COR-L47 (cell line): ENCODE measurements at regions not wholly inside any gene's neighbourhood (a gene's known extent, or its start where the extent isn't known, plus 50 kb on each side); places are given as distances from the start of the nearest gene placed in this dataset.

Experiments
- DNase-seq: peaks from one replicate; lab custom pipeline; 2025; lab: John Stamatoyannopoulos, UW

DNA sequence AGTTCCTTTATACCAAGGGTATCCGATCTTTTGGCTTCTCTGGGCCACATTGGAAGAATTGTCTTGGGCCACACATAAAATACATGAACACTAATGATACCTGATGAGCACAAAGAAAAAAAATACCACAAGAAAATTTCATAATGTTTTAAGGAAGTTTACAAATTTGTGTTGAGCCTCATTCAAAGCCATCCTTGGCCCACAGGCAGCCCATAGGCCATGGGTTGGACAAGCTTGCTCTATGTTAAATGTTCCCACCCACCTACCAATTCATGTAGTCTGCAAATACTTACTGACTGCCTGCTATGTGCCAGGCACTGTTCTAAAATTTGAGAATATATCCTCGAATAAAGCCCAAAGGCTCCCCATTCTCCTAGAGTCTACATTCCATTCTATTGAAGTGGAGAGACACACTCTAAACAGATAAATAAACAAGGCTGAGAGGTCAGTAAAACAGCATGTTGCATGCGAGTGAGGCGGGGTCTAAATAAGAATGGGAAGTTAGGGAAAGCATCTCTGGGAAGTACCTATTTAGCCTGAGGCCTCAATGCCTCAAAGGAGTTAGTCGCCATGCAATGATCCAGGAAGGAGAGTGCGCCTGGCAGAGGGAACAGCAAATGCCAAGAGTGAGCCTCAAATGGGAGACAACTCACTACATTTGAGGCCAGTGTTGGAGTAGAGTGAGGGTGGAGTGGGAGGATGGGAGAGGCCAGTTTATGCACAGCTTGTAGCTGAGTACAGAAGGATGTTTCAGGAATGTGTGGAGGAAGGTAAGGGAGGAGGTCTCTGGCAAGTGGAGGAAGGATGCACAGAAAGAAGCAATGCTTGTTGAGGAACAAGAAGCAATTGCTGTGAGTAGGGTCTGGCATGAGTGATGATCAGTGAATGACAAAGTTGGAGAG is 52.5 kb upstream of the CLDN10 start:
- DNase-seq = no peak

DNA sequence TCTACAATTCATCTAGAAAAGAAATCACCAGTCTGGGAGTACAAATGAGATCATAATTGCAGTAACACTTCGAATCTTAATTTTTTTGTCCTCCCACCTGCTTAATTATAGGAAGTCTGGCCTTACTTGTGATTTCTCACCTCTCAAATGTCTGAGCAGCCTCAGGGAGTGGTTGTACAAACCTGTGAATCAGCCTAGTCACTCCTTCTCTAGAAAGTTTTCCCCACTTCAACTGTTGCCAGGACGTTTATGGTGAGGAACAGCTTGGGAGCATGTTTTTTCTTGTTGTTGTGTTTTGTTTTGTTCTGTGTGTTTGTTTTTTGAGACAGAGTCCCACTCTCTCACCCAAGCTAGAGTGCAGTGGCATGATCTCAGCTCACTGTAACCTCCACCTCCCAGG is 50.3 kb upstream of the CLDN10 start:
- DNase-seq = no peak
